HEK293 (cell line): ENCODE measurements at regions not wholly inside any gene's neighbourhood (a gene's known extent, or its start where the extent isn't known, plus 50 kb on each side); places are given as distances from the start of the nearest gene placed in this dataset.

Source experiments
- CTCF ChIA-PET: fragments of 350-600 bp; formaldehyde crosslinking; extraction: SDS; loops from one replicate; lab custom pipeline; 2021; ENCODE audit warnings: antibody characterized with exemption; lab: Yijun Ruan, JAX
- POLR2A ChIA-PET: fragments of 300-600 bp; formaldehyde crosslinking; extraction: SDS; loops from one replicate; lab custom pipeline; 2020; ENCODE audit warnings: antibody characterized with exemption, inconsistent platforms; lab: Yijun Ruan, JAX
- H3K27ac ChIP-seq: fragments of 200-500 bp; sonication (Bioruptor generic); 2 replicates; pipeline ENCODE4 v1.5.1; 2014; ENCODE audit warnings: low read depth, low read length, control low read depth, inconsistent platforms; ENCODE audit errors: extremely low read depth
- H3K36me3 ChIP-seq, 2 experiments: fragments of 200-500 bp in 1 of 2; sonication (Bioruptor generic) in 1 of 2; 1 replicate in 1 of 2; 2 replicates in 1 of 2; pipeline ENCODE4 v1.5.1; 2014 to 2017; ENCODE audit warnings: inconsistent platforms in 2 of 2, low read length in 2 of 2; ENCODE audit not compliant: control insufficient read depth in 2 of 2, insufficient read depth in 1 of 2
- H3K4me1 ChIP-seq: fragments of 200-500 bp; sonication (Bioruptor generic); 2 replicates; pipeline ENCODE4 v1.5.1; 2014; ENCODE audit warnings: mild to moderate bottlenecking, low read length, inconsistent platforms; ENCODE audit not compliant: control insufficient read depth, insufficient read depth
- H3K4me3 ChIP-seq: 2 replicates; pipeline ENCODE4 v1.5.1; 2011; ENCODE audit warnings: low read depth, mild to moderate bottlenecking, control low read depth, low read length, moderate library complexity
- H3K9me3 ChIP-seq: fragments of 200-500 bp; sonication (Bioruptor generic); 2 replicates; pipeline ENCODE4 v1.5.1; 2014; ENCODE audit warnings: low read depth, low read length, inconsistent platforms; ENCODE audit not compliant: control insufficient read depth, insufficient read depth
- HOXA7 ChIP-seq: sonication (generic); formaldehyde crosslinking; IDR thresholded peaks from 2 replicates; pipeline ENCODE4 v1.8.1; 2022; ENCODE audit warnings: missing genetic modification reagents, borderline replicate concordance
- HOXD13 ChIP-seq: sonication (generic); formaldehyde crosslinking; IDR thresholded peaks from 2 replicates; pipeline ENCODE4 v1.8.0; 2022; ENCODE audit warnings: missing genetic modification reagents, borderline replicate concordance
- INSM2 ChIP-seq: fragments of 450-650 bp; formaldehyde crosslinking; IDR thresholded peaks from 2 replicates; pipeline ENCODE4 v1.5.1; 2016; ENCODE audit warnings: missing biosample characterization, missing genetic modification characterization
- KLF1 ChIP-seq: fragments of 450-650 bp; formaldehyde crosslinking; IDR thresholded peaks from 2 replicates; pipeline ENCODE4 v1.5.1; 2016; ENCODE audit warnings: missing biosample characterization, missing genetic modification characterization
- MEIS1 ChIP-seq: sonication (generic); formaldehyde crosslinking; IDR thresholded peaks from 2 replicates; pipeline ENCODE4 v1.8.1; 2022; ENCODE audit warnings: missing genetic modification reagents, mild to moderate bottlenecking, borderline replicate concordance
- PRDM4 ChIP-seq: fragments of 450-650 bp; formaldehyde crosslinking; IDR thresholded peaks from 2 replicates; pipeline ENCODE4 v1.5.1; 2017; ENCODE audit warnings: missing biosample characterization, missing genetic modification characterization
- YY1 ChIP-seq: fragments of 450-650 bp; formaldehyde crosslinking; IDR thresholded peaks from 2 replicates; pipeline ENCODE4 v1.5.1; 2018; ENCODE audit warnings: missing biosample characterization, missing genetic modification characterization
- ZBTB20 ChIP-seq: fragments of 450-650 bp; formaldehyde crosslinking; IDR thresholded peaks from 2 replicates; pipeline ENCODE4 v1.5.1; 2016; ENCODE audit warnings: missing biosample characterization, missing genetic modification characterization
- ZEB2 ChIP-seq: fragments of 450-650 bp; formaldehyde crosslinking; IDR thresholded peaks from 2 replicates; pipeline ENCODE4 v1.5.1; 2016; ENCODE audit warnings: missing biosample characterization, missing genetic modification characterization
- ZNF19 ChIP-seq: fragments of 450-650 bp; formaldehyde crosslinking; IDR thresholded peaks from 2 replicates; pipeline ENCODE4; 2016; ENCODE audit warnings: missing biosample characterization, missing genetic modification characterization, low read depth
- ZNF239 ChIP-seq: fragments of 450-650 bp; formaldehyde crosslinking; IDR thresholded peaks from 2 replicates; pipeline ENCODE4 v1.5.1; 2016; ENCODE audit warnings: missing biosample characterization, missing genetic modification characterization
- ZNF24 ChIP-seq: fragments of 450-650 bp; formaldehyde crosslinking; IDR thresholded peaks from 2 replicates; pipeline ENCODE4 v1.5.1; 2016; ENCODE audit warnings: missing biosample characterization, missing genetic modification characterization
- ZNF302 ChIP-seq: fragments of 450-650 bp; formaldehyde crosslinking; IDR thresholded peaks from 2 replicates; pipeline ENCODE4 v1.5.1; 2016; ENCODE audit warnings: missing biosample characterization, missing genetic modification characterization, low read depth
- ZNF626 ChIP-seq: fragments of 450-650 bp; sonication (Bioruptor Pico); formaldehyde crosslinking; IDR thresholded peaks from 2 replicates; pipeline ENCODE4 v1.5.1; 2018; ENCODE audit warnings: missing biosample characterization, missing genetic modification characterization, inconsistent platforms
- ZNF629 ChIP-seq: fragments of 450-650 bp; formaldehyde crosslinking; IDR thresholded peaks from 2 replicates; pipeline ENCODE4 v1.5.1; 2017; ENCODE audit warnings: missing biosample characterization, missing genetic modification characterization
- ZNF677 ChIP-seq: fragments of 450-650 bp; IDR thresholded peaks from 2 replicates; pipeline ENCODE4 v1.5.0; 2018; ENCODE audit warnings: missing biosample characterization, mild to moderate bottlenecking, missing genetic modification characterization, moderate library complexity
- ZNF692 ChIP-seq: fragments of 450-650 bp; formaldehyde crosslinking; IDR thresholded peaks from 2 replicates; pipeline ENCODE4 v1.5.1; 2016; ENCODE audit warnings: missing biosample characterization, missing genetic modification characterization
- ZNF701 ChIP-seq: fragments of 450-650 bp; formaldehyde crosslinking; IDR thresholded peaks from 2 replicates; pipeline ENCODE4 v1.5.1; 2016; ENCODE audit warnings: missing biosample characterization, missing genetic modification characterization
- ZNF747 ChIP-seq: fragments of 450-650 bp; formaldehyde crosslinking; IDR thresholded peaks from 2 replicates; pipeline ENCODE4 v1.5.1; 2016; ENCODE audit warnings: missing biosample characterization, missing genetic modification characterization
- ZNF791 ChIP-seq: fragments of 450-650 bp; formaldehyde crosslinking; IDR thresholded peaks from 2 replicates; pipeline ENCODE4 v1.5.1; 2016; ENCODE audit warnings: missing biosample characterization, missing genetic modification characterization
- ZNF843 ChIP-seq: fragments of 450-650 bp; formaldehyde crosslinking; IDR thresholded peaks from 2 replicates; pipeline ENCODE4 v1.5.1; 2016; ENCODE audit warnings: missing biosample characterization, missing genetic modification characterization
- ZSCAN18 ChIP-seq: fragments of 450-650 bp; formaldehyde crosslinking; IDR thresholded peaks from 2 replicates; pipeline ENCODE4 v1.5.1; 2016; ENCODE audit warnings: missing biosample characterization, missing genetic modification characterization

- TF ChIP-seq ZNF302 (no peak), MEIS1 (CRISPR knock-in tag) (no peak), ZNF239 (tag by site-specific recombination) (no peak), ZNF701 (tag by site-specific recombination) (no peak), ZNF629 (tag by site-specific recombination) (no peak), ZNF19 (tag by site-specific recombination) (no peak), PRDM4 (tag by site-specific recombination) (no peak)
- peaks cover 4% of the 10 kb centered on the region; the same call in 1 of the 2 replicates for H3K4me1 ChIP-seq
- H3K27ac ChIP-seq: no peak overlapping the region
- ChIA-PET CTCF (interaction anchor here (0.7 kb wide), 1 partner anchor 788 kb away, joined by 3 read pairs; no protein-coding TSS in a partner anchor), POLR2A (no interaction called here)
- H3K9me3 ChIP-seq: no peaks in the 10 kb centered on the region
- H3K4me3 ChIP-seq: no peak overlapping the region
- no peaks in the 10 kb centered on the region for H3K36me3 ChIP-seq
Measured at GRCh38 chr2:173552531-173552930, 197.9 kb downstream of the CDCA7 start.

GRCh38 chr2:173553593-173553992 is 198.9 kb downstream of the CDCA7 start:
- Histone ChIP-seq H3K27ac (no peak overlapping the region), H3K4me3 (no peak overlapping the region), H3K9me3 (no peaks in the 10 kb centered on the region), H3K36me3 (no peaks in the 10 kb centered on the region), H3K4me1 (peaks cover 4% of the 10 kb centered on the region; the same call in 1 of the 2 replicates)
- CTCF ChIA-PET: no interaction called here
- POLR2A ChIA-PET: no interaction called here
- TF ChIP-seq ZEB2 (tag by site-specific recombination) (no peak), ZNF791 (no peak), ZNF843 (tag by site-specific recombination) (no peak), YY1 (tag by site-specific recombination) (no peak), INSM2 (tag by site-specific recombination) (no peak), ZNF626 (no peak), HOXD13 (CRISPR knock-in tag) (no peak), ZNF692 (no peak), KLF1 (tag by site-specific recombination) (no peak), ZNF747 (tag by site-specific recombination) (no peak), ZNF677 (tag by site-specific recombination) (no peak), HOXA7 (CRISPR knock-in tag) (no peak), ZNF24 (no peak), ZBTB20 (tag by site-specific recombination) (no peak), ZSCAN18 (tag by site-specific recombination) (no peak)
